PC-3 (cell line): ENCODE measurements at regions not wholly inside any gene's neighbourhood (a gene's known extent, or its start where the extent isn't known, plus 50 kb on each side); places are given as distances from the start of the nearest gene placed in this dataset.

ENCODE experiments used
- CTCF ChIP-seq: fragments of 300-600 bp; sonication (generic); conservative IDR thresholded peaks from 2 replicates; pipeline ENCODE4 v1.5.1; 2017; ENCODE audit warnings: antibody characterized with exemption, low read depth, mild to moderate bottlenecking, low read length
- EZH2 ChIP-seq: fragments of 300-600 bp; sonication (generic); IDR thresholded peaks from one replicate; pipeline ENCODE4 v1.6.1; 2017; ENCODE audit warnings: antibody characterized with exemption, mild to moderate bottlenecking, low read length; ENCODE audit not compliant: unreplicated experiment

- TF ChIP-seq CTCF, result no peak
- no peak for TF ChIP-seq EZH2
Measured at GRCh38 chr3:15976524-15976923, 178.7 kb upstream of the ANKRD28 start.
